PC-3 (cell line): ENCODE measurements at regions not wholly inside any gene's neighbourhood (a gene's known extent, or its start where the extent isn't known, plus 50 kb on each side); places are given as distances from the start of the nearest gene placed in this dataset.

Experiments used
- ATAC-seq: fragments of 200-7000 bp; cut with Tn5 transposase; 2 replicates; pipeline ENCODE4 v1.9.1; 2020; ENCODE audit warnings: mild to moderate bottlenecking, moderate library complexity
- BruUV-seq: library from RNA; stranded (reverse); fragments of 400-500 nt; replicated peaks from 2 replicates; lab custom pipeline; 2021; lab: Mats Ljungman, UMichigan
- CTCF ChIA-PET: fragments of 300-600 bp; sonication (Branson Sonifier 250); formaldehyde crosslinking; loops from one replicate; lab custom pipeline; 2022; ENCODE audit warnings: antibody characterized with exemption; lab: Charles Lee
- POLR2A ChIA-PET: fragments of 300-600 bp; sonication (Branson Sonifier 250); formaldehyde crosslinking; loops from one replicate; lab custom pipeline; 2022; ENCODE audit warnings: antibody characterized with exemption; ENCODE audit not compliant: unreplicated experiment; lab: Charles Lee
- DNase-seq: peaks from one replicate; pipeline ENCODE4 v3.0.0-alpha.2; 2015
- H2AFZ ChIP-seq: fragments of 300-600 bp; sonication (generic); 2 replicates; pipeline ENCODE4 v1.6.0; 2016; ENCODE audit warnings: antibody characterized with exemption, low read length
- H3F3A ChIP-seq: fragments of 300-600 bp; sonication (generic); one replicate; pipeline ENCODE4 v1.6.0; 2017; ENCODE audit warnings: antibody characterized with exemption, low read length, control low read depth, mild to moderate bottlenecking; ENCODE audit not compliant: unreplicated experiment
- H3K27ac ChIP-seq: fragments of 300-600 bp; sonication (generic); 2 replicates; pipeline ENCODE4 v1.5.1; 2016; ENCODE audit warnings: mild to moderate bottlenecking, low read length
- H3K27me3 ChIP-seq: fragments of 300-600 bp; sonication (generic); 2 replicates; pipeline ENCODE4 v1.6.1; 2016; ENCODE audit warnings: low read length, mixed read lengths
- H3K36me3 ChIP-seq: fragments of 300-600 bp; sonication (generic); 2 replicates; pipeline ENCODE4 v1.6.1; 2016; ENCODE audit warnings: low read depth, mixed run types, low read length, mixed read lengths
- H3K4me1 ChIP-seq: fragments of 300-600 bp; sonication (generic); 2 replicates; pipeline ENCODE4 v1.5.1; 2016; ENCODE audit warnings: low read length; ENCODE audit not compliant: insufficient read depth
- H3K4me2 ChIP-seq: fragments of 300-600 bp; sonication (generic); 2 replicates; pipeline ENCODE4 v1.6.0; 2016; ENCODE audit warnings: low read length
- H3K4me3 ChIP-seq: fragments of 300-600 bp; sonication (generic); 2 replicates; pipeline ENCODE4 v1.5.1; 2016; ENCODE audit warnings: mild to moderate bottlenecking, low read length, mixed read lengths
- H3K79me2 ChIP-seq: fragments of 300-600 bp; sonication (generic); 2 replicates; pipeline ENCODE4 v1.6.1; 2017; ENCODE audit warnings: low read length, mixed read lengths
- H3K9ac ChIP-seq: fragments of 300-600 bp; sonication (generic); 2 replicates; pipeline ENCODE4 v1.6.0; 2016; ENCODE audit warnings: mild to moderate bottlenecking, low read length
- H3K9me2 ChIP-seq: fragments of 300-600 bp; sonication (generic); replicated peaks from 2 replicates; pipeline ENCODE4 v1.6.1; 2016; ENCODE audit warnings: mixed run types, low read length, mixed read lengths
- H3K9me3 ChIP-seq: fragments of 300-600 bp; sonication (generic); 2 replicates; pipeline ENCODE4 v1.6.1; 2016; ENCODE audit warnings: low read length, mixed read lengths
- H4K20me1 ChIP-seq: fragments of 300-600 bp; sonication (generic); 2 replicates; pipeline ENCODE4 v1.6.1; 2016; ENCODE audit warnings: low read length, mixed read lengths
- EZH2 ChIP-seq: fragments of 300-600 bp; sonication (generic); IDR thresholded peaks from one replicate; pipeline ENCODE4 v1.6.1; 2017; ENCODE audit warnings: antibody characterized with exemption, mild to moderate bottlenecking, low read length; ENCODE audit not compliant: unreplicated experiment
- EZH2phosphoT487 ChIP-seq: fragments of 300-600 bp; sonication (generic); IDR thresholded peaks from 2 replicates; pipeline ENCODE4 v1.6.1; 2018; ENCODE audit warnings: mild to moderate bottlenecking, antibody characterized with exemption, low read length, borderline replicate concordance
- intact Hi-C: fragments of 100-400 bp; cut with micrococcal nuclease; formaldehyde crosslinking; loops from 2 replicates; pipeline ENCODE4 v1.9.0; 2023
- TF ChIP-seq, protein P1 (sequence below): fragments of 300-600 bp; sonication (generic); conservative IDR thresholded peaks from 2 replicates; pipeline ENCODE4 v1.5.1; 2017; ENCODE audit warnings: antibody characterized with exemption, low read depth, mild to moderate bottlenecking, low read length

DNA sequence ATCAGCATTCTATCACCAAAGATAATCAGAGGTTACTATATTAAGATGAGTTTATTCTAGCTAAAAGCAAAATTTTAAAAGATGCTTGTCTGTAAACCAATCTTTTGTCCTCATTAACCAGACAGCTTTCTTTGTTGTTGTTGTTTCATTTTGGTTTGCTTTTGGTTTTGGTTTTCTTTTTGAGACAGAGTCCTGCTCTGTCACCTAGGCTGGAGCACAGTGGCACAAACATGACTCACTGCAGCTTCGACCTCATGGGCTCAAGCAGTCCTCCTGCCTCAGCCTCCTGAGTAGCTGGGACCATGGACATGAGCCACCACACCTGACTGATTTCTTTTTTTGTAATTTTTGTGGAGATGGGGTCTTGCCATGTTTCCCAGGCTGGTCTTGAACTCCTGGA, 102.9 kb downstream of the COX18 start:
- intact Hi-C loops, result no loop called here
- no peak overlapping the region for H2AFZ ChIP-seq
- H4K20me1 ChIP-seq, result no peaks in the 10 kb centered on the region
- H3K36me3 ChIP-seq, result no peaks in the 10 kb centered on the region
- H3K79me2 ChIP-seq, result no peaks in the 10 kb centered on the region
- H3K9me3 ChIP-seq, result no peaks in the 10 kb centered on the region
- no peak overlapping the region for H3K4me3 ChIP-seq
- peaks cover 12% of the 10 kb centered on the region for H3K4me1 ChIP-seq
- no peaks in the 10 kb centered on the region for H3K9me2 ChIP-seq
- no peaks in the 10 kb centered on the region for H3F3A ChIP-seq
- no TSS peak for BruUV-seq
- TF ChIP-seq EZH2phosphoT487 (no peak), EZH2 (no peak)
- TF ChIP-seq, protein P1, sequence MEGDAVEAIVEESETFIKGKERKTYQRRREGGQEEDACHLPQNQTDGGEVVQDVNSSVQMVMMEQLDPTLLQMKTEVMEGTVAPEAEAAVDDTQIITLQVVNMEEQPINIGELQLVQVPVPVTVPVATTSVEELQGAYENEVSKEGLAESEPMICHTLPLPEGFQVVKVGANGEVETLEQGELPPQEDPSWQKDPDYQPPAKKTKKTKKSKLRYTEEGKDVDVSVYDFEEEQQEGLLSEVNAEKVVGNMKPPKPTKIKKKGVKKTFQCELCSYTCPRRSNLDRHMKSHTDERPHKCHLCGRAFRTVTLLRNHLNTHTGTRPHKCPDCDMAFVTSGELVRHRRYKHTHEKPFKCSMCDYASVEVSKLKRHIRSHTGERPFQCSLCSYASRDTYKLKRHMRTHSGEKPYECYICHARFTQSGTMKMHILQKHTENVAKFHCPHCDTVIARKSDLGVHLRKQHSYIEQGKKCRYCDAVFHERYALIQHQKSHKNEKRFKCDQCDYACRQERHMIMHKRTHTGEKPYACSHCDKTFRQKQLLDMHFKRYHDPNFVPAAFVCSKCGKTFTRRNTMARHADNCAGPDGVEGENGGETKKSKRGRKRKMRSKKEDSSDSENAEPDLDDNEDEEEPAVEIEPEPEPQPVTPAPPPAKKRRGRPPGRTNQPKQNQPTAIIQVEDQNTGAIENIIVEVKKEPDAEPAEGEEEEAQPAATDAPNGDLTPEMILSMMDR, result no peak
- DNase-seq (no peak), ATAC-seq (no peak)
- H3K27ac ChIP-seq, result no peak overlapping the region
- H3K4me2 ChIP-seq, result no peak overlapping the region
- ChIA-PET POLR2A (no interaction called here), CTCF (no interaction called here)
- H3K9ac ChIP-seq, result no peak overlapping the region
- no peaks in the 10 kb centered on the region for H3K27me3 ChIP-seq

DNA sequence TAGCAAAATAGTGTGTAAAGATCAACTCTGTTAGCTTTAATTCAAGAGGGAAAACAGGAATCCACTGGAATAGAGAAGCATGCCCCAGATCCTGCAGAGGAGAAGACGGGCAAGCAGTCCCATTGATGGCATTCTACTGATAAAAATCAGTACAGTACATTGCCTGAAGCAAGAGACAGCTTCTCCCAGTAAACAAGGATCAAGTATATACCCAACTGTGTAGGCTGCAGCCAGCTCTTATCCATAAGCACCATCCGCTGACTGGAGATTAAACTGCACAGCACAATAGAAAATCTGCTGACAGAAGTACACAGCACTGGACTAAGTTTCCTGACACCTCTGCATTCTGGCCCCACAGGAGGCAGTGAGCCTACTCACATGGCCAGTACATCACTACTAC, 110.1 kb downstream of the COX18 start:
- ChIA-PET POLR2A (no interaction called here), CTCF (no interaction called here)
- Histone ChIP-seq H3K27ac (no peak overlapping the region), H3K27me3 (no peaks in the 10 kb centered on the region), H3F3A (no peaks in the 10 kb centered on the region), H3K9me2 (no peaks in the 10 kb centered on the region), H3K4me2 (no peak overlapping the region), H3K4me1 (no peaks in the 10 kb centered on the region), H2AFZ (no peak overlapping the region), H3K36me3 (no peaks in the 10 kb centered on the region), H3K79me2 (no peaks in the 10 kb centered on the region), H4K20me1 (no peaks in the 10 kb centered on the region), H3K4me3 (no peak overlapping the region), H3K9me3 (peaks cover 4% of the 10 kb centered on the region; the same call in 1 of the 2 replicates), H3K9ac (no peak overlapping the region)
- intact Hi-C loops, result no loop called here
- TF ChIP-seq EZH2phosphoT487 (no peak), EZH2 (no peak)
- TF ChIP-seq, protein P1, result no peak
- BruUV-seq, result no TSS peak
- DNase-seq (no peak), ATAC-seq (no peak)

DNA sequence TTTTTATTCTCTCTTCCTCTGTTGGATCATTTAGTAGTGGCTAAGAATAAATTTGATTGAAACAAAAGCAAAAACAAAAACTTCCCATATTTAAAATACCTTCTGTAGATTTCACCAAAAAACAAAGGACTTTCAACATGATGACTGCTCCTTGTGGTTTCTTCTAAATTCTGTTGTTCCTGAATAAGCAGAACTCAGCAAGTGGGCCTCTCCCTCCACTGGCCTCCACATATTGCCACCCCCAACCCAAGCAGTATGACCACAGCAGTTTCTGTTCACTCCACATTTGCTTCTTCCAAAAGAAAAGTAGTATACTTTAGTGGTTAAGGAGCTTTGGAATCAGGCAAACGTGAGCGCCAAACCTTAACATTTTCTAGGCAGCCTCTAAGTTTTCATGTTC, 114.7 kb downstream of the COX18 start:
- no peak for DNase-seq
- H3K4me2 ChIP-seq, result no peak overlapping the region
- TF ChIP-seq, protein P1, result no peak
- TF ChIP-seq EZH2 (no peak), EZH2phosphoT487 (no peak)
- BruUV-seq, result no TSS peak
- peaks cover 18% of the 10 kb centered on the region for H3K4me1 ChIP-seq
- POLR2A ChIA-PET, result no interaction called here
- peaks cover 4% of the 10 kb centered on the region for H3F3A ChIP-seq
- intact Hi-C loops, result no loop called here
- H3K4me3 ChIP-seq, result no peak overlapping the region
- no peak for ATAC-seq
- no peaks in the 10 kb centered on the region for H3K9me2 ChIP-seq
- H3K27ac ChIP-seq, result no peak overlapping the region
- H3K36me3 ChIP-seq, result no peaks in the 10 kb centered on the region
- H3K79me2 ChIP-seq, result no peaks in the 10 kb centered on the region
- CTCF ChIA-PET, result no interaction called here
- H3K9me3 ChIP-seq, result no peaks in the 10 kb centered on the region
- H3K27me3 ChIP-seq, result no peaks in the 10 kb centered on the region
- H4K20me1 ChIP-seq, result no peaks in the 10 kb centered on the region
- no peak overlapping the region for H3K9ac ChIP-seq
- H2AFZ ChIP-seq, result no peak overlapping the region
